ENCODE measurements at regions not wholly inside any gene's neighbourhood (a gene's known extent, or its start where the extent isn't known, plus 50 kb on each side); places are given as distances from the start of the nearest gene placed in this dataset.

- TF ChIP-seq, protein P1, sequence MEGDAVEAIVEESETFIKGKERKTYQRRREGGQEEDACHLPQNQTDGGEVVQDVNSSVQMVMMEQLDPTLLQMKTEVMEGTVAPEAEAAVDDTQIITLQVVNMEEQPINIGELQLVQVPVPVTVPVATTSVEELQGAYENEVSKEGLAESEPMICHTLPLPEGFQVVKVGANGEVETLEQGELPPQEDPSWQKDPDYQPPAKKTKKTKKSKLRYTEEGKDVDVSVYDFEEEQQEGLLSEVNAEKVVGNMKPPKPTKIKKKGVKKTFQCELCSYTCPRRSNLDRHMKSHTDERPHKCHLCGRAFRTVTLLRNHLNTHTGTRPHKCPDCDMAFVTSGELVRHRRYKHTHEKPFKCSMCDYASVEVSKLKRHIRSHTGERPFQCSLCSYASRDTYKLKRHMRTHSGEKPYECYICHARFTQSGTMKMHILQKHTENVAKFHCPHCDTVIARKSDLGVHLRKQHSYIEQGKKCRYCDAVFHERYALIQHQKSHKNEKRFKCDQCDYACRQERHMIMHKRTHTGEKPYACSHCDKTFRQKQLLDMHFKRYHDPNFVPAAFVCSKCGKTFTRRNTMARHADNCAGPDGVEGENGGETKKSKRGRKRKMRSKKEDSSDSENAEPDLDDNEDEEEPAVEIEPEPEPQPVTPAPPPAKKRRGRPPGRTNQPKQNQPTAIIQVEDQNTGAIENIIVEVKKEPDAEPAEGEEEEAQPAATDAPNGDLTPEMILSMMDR (IDR thresholded peaks at IDR 0.05; ENCODE audit: borderline replicate concordance, extremely low read depth, low read length, poor library complexity, severe bottlenecking), result no peak
- no peak for TF ChIP-seq EZH2 (IDR thresholded peaks at IDR 0.05; ENCODE audit: borderline replicate concordance, low read depth, low read length, severe bottlenecking)
These were observed 289.2 kb upstream of the TMEM161B start for GRCh38 chr5:88557881-88558280.

All from DND-41 (cell line).